Ramos (cell line): ENCODE measurements at regions not wholly inside any gene's neighbourhood (a gene's known extent, or its start where the extent isn't known, plus 50 kb on each side); places are given as distances from the start of the nearest gene placed in this dataset.

ENCODE experiments used
- in situ Hi-C: fragments of 300-500 bp; cut with MboI; formaldehyde crosslinking; loops from one replicate; pipeline ENCODE4 v1.14.3; 2022; ENCODE audit warnings: low sequenced_read_pairs; ENCODE audit not compliant: unreplicated experiment

- in situ Hi-C loops: no loop called here
Observed at GRCh38 chr4:110769578-110769977, 146.7 kb upstream of the PITX2 start.

- in situ Hi-C loops: no loop called here
Observed at GRCh38 chr4:110770353-110770752, 147.5 kb upstream of the PITX2 start.

GRCh38 chr4:110778521-110778920 lies 155.6 kb upstream of the PITX2 start:
- in situ Hi-C loops: no loop called here

- in situ Hi-C loops: no loop called here
Observed at GRCh38 chr4:110780538-110780937, 157.7 kb upstream of the PITX2 start.

- in situ Hi-C loops: no loop called here
Observed at GRCh38 chr4:110781944-110782343, 159.1 kb upstream of the PITX2 start.

GRCh38 chr4:110787109-110787508 lies 164.2 kb upstream of the PITX2 start:
- in situ Hi-C loops: no loop called here

- in situ Hi-C loops: no loop called here
Observed at GRCh38 chr4:110787707-110788106, 164.8 kb upstream of the PITX2 start.

GRCh38 chr4:110788302-110788701 lies 165.4 kb upstream of the PITX2 start:
- in situ Hi-C loops: no loop called here

GRCh38 chr4:110792036-110792435 lies 169.2 kb upstream of the PITX2 start:
- in situ Hi-C loops: no loop called here

GRCh38 chr4:110793381-110793801 lies 170.5 kb upstream of the PITX2 start:
- in situ Hi-C loops: no loop called here

GRCh38 chr4:110793890-110794554 lies 171.1 kb upstream of the PITX2 start:
- in situ Hi-C loops: no loop called here

GRCh38 chr4:110795971-110796370 lies 173.1 kb upstream of the PITX2 start:
- in situ Hi-C loops: no loop called here

GRCh38 chr4:110797486-110797885 lies 174.6 kb upstream of the PITX2 start:
- in situ Hi-C loops: no loop called here

GRCh38 chr4:110798687-110799086 lies 175.8 kb upstream of the PITX2 start:
- in situ Hi-C loops: no loop called here

GRCh38 chr4:110799211-110799610 lies 176.3 kb upstream of the PITX2 start:
- in situ Hi-C loops: no loop called here

- in situ Hi-C loops: no loop called here
Observed at GRCh38 chr4:110801591-110801990, 178.7 kb upstream of the PITX2 start.

- in situ Hi-C loops: no loop called here
Observed at GRCh38 chr4:110808351-110808878, 185.5 kb upstream of the PITX2 start.

- in situ Hi-C loops: no loop called here
Observed at GRCh38 chr4:110815950-110816349, 193.1 kb upstream of the PITX2 start.

- in situ Hi-C loops: no loop called here
Observed at GRCh38 chr4:110816367-110816766, 193.5 kb upstream of the PITX2 start.

GRCh38 chr4:110821186-110821585 lies 198.3 kb upstream of the PITX2 start:
- in situ Hi-C loops: no loop called here

- in situ Hi-C loops: no loop called here
Observed at GRCh38 chr4:110823251-110823650, 200.4 kb upstream of the PITX2 start.

GRCh38 chr4:110824344-110824743 lies 201.5 kb upstream of the PITX2 start:
- in situ Hi-C loops: no loop called here
